ENCODE measurements at regions not wholly inside any gene's neighbourhood (a gene's known extent, or its start where the extent isn't known, plus 50 kb on each side); places are given as distances from the start of the nearest gene placed in this dataset.

- DNase-seq (ENCODE audit: low spot score), result no peak
- no peak overlapping the region for H3K27ac ChIP-seq
- POLR2A ChIA-PET (ENCODE audit: low non-redundant PET), result no interaction called here
- CTCF ChIA-PET, result interaction anchor here (0.6 to 1.5 kb wide), 4 partner anchors 121 to 396 kb away, joined by 3 to 6 read pairs (median 3); no protein-coding TSS in a partner anchor
- TF ChIP-seq CTCF (conservative IDR thresholded peaks at IDR 0.05; ENCODE audit: low read depth), result no peak
Observed at GRCh38 chr5:61941637-61942036, 364.4 kb upstream of the KIF2A start.

- H3K27ac ChIP-seq, result no peak overlapping the region
- DNase-seq (ENCODE audit: low spot score), result no peak
- ChIA-PET POLR2A (ENCODE audit: low non-redundant PET) (interaction anchor here (0.5 kb wide), 1 partner anchor 240 kb away, joined by 3 read pairs; no protein-coding TSS in a partner anchor), CTCF (interaction anchor here (0.6 to 1.5 kb wide), 4 partner anchors 130 to 395 kb away, joined by 3 to 6 read pairs (median 4); no protein-coding TSS in a partner anchor)
- no peak for TF ChIP-seq CTCF (conservative IDR thresholded peaks at IDR 0.05; ENCODE audit: low read depth)
Observed at GRCh38 chr5:61942462-61943049, 363.4 kb upstream of the KIF2A start.

DNA sequence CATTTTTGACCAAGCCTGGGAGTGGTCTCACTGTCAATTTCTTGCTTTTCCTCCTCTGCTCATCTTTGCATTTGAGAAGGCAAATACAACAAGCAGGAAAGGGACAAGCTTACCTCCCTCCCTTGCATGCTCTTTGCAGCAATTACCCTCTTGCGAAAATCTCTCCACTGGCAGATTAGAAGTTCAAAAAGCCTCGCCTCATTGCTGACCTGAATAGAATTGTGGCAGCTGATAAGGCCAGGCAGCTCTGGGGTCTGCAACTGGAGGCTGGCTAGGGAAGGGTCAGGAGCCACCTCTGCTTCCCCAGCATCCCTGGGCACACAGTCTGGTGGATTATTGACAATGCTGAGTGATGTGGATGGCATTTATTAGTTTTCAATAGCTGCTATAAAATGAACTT is 362.3 kb upstream of the KIF2A start:
- DNase-seq (ENCODE audit: low spot score), result no peak
- ChIA-PET CTCF (no interaction called here), POLR2A (ENCODE audit: low non-redundant PET) (no interaction called here)
- H3K27ac ChIP-seq, result no peak overlapping the region
- no peak for TF ChIP-seq CTCF (conservative IDR thresholded peaks at IDR 0.05; ENCODE audit: low read depth)

- H3K27ac ChIP-seq, result no peak overlapping the region
- DNase-seq (ENCODE audit: low spot score), result no peak
- no peak for TF ChIP-seq CTCF (conservative IDR thresholded peaks at IDR 0.05; ENCODE audit: low read depth)
- ChIA-PET POLR2A (ENCODE audit: low non-redundant PET) (no interaction called here), CTCF (no interaction called here)
Observed at GRCh38 chr5:61948151-61948550, 357.9 kb upstream of the KIF2A start.

GRCh38 chr5:61949054-61949678 is 356.8 kb upstream of the KIF2A start:
- H3K27ac ChIP-seq, result no peak overlapping the region
- no peak for TF ChIP-seq CTCF (conservative IDR thresholded peaks at IDR 0.05; ENCODE audit: low read depth)
- POLR2A ChIA-PET (ENCODE audit: low non-redundant PET), result no interaction called here
- CTCF ChIA-PET, result interaction anchor here (0.7 kb wide), 1 partner anchor 311 kb away, joined by 3 read pairs; no protein-coding TSS in a partner anchor
- DNase-seq (ENCODE audit: low spot score), result no peak

DNA sequence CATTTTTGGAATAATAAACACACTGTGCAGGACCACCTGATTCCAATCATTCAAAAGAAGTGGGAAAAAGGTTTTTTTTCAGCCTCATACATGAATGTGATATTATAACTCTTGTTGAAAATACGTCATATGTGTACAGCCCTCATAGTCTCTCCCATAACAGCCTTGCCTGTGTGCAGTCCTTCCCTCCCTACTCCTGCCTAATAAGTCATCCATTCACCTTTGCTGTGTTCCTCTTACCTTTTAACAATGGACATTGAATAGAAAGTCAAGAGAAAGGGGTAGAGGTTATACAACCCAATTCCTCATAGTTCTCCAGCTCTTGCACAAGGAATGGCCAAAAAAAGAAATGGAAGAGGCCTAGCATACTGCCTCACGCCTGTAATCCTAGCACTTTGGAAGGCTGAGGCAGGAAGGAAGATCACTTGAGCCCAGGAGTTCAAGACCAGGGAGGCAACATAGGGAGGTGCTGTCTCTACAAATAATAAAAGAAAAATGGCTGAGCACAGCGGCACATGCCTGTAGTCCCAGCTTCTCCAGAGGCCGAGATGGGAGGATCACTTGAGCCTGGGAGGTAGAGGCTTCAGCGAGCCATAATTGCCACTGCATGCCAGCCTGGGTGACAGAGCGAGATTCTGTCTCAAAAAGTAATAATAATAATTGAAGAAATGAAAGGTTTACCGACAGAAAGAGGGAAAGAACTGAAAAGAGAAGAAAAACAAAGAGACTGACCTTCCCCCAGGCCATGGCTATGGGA is 356.1 kb upstream of the KIF2A start:
- CTCF ChIA-PET, result no interaction called here
- DNase-seq (ENCODE audit: low spot score), result no peak
- TF ChIP-seq CTCF (conservative IDR thresholded peaks at IDR 0.05; ENCODE audit: low read depth), result no peak
- POLR2A ChIA-PET (ENCODE audit: low non-redundant PET), result no interaction called here
- H3K27ac ChIP-seq, result no peak overlapping the region
